ENCODE measurements at regions not wholly inside any gene's neighbourhood (a gene's known extent, or its start where the extent isn't known, plus 50 kb on each side); places are given as distances from the start of the nearest gene placed in this dataset.

DNA sequence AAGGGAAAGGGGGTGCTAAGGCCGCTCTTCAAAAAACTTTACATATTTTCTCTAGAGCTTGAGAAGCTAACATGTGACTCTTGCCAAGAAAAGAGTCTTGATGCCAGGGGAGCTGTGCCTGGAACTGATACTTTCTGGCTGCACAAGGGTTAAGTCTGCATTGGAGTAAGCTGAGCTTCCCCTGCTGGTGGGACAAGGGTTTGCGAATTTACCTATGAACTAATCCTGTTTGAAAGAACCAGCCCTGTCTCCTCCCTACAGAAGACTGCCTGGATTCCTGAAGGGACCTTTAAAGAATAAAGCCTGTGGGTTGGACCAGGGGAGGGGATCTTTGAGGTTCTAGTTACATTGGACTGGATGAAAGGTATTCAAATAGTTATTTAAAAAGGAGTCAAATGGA, 58.3 kb upstream of the EPHA3 start:
- TF ChIP-seq, protein P1, sequence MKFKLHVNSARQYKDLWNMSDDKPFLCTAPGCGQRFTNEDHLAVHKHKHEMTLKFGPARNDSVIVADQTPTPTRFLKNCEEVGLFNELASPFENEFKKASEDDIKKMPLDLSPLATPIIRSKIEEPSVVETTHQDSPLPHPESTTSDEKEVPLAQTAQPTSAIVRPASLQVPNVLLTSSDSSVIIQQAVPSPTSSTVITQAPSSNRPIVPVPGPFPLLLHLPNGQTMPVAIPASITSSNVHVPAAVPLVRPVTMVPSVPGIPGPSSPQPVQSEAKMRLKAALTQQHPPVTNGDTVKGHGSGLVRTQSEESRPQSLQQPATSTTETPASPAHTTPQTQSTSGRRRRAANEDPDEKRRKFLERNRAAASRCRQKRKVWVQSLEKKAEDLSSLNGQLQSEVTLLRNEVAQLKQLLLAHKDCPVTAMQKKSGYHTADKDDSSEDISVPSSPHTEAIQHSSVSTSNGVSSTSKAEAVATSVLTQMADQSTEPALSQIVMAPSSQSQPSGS (CRISPR knock-in tag; IDR thresholded peaks at IDR 0.05; ENCODE audit: borderline replicate concordance, low read depth) = no peak
- TF ChIP-seq, protein P2, sequence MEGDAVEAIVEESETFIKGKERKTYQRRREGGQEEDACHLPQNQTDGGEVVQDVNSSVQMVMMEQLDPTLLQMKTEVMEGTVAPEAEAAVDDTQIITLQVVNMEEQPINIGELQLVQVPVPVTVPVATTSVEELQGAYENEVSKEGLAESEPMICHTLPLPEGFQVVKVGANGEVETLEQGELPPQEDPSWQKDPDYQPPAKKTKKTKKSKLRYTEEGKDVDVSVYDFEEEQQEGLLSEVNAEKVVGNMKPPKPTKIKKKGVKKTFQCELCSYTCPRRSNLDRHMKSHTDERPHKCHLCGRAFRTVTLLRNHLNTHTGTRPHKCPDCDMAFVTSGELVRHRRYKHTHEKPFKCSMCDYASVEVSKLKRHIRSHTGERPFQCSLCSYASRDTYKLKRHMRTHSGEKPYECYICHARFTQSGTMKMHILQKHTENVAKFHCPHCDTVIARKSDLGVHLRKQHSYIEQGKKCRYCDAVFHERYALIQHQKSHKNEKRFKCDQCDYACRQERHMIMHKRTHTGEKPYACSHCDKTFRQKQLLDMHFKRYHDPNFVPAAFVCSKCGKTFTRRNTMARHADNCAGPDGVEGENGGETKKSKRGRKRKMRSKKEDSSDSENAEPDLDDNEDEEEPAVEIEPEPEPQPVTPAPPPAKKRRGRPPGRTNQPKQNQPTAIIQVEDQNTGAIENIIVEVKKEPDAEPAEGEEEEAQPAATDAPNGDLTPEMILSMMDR (IDR thresholded peaks at IDR 0.05) = peak; percentile 20; the same call in 1 of the 2 replicates
- no peak for TF ChIP-seq ZNF423 (CRISPR knock-in tag; IDR thresholded peaks at IDR 0.05)
- TF ChIP-seq, protein P3, sequence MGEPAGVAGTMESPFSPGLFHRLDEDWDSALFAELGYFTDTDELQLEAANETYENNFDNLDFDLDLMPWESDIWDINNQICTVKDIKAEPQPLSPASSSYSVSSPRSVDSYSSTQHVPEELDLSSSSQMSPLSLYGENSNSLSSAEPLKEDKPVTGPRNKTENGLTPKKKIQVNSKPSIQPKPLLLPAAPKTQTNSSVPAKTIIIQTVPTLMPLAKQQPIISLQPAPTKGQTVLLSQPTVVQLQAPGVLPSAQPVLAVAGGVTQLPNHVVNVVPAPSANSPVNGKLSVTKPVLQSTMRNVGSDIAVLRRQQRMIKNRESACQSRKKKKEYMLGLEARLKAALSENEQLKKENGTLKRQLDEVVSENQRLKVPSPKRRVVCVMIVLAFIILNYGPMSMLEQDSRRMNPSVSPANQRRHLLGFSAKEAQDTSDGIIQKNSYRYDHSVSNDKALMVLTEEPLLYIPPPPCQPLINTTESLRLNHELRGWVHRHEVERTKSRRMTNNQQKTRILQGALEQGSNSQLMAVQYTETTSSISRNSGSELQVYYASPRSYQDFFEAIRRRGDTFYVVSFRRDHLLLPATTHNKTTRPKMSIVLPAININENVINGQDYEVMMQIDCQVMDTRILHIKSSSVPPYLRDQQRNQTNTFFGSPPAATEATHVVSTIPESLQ (CRISPR knock-in tag; IDR thresholded peaks at IDR 0.05) = no peak

Measured in WTC11 (cell line).